ENCODE measurements at regions not wholly inside any gene's neighbourhood (a gene's known extent, or its start where the extent isn't known, plus 50 kb on each side); places are given as distances from the start of the nearest gene placed in this dataset.

- Mint-ChIP-seq H3K27ac (ENCODE audit: unreplicated experiment) (no peak overlapping the region), H3K9me3 (ENCODE audit: unreplicated experiment) (peaks cover 10% of the 10 kb centered on the region), H3K4me1 (ENCODE audit: low read depth, unreplicated experiment) (no peaks in the 10 kb centered on the region), H3K27me3 (ENCODE audit: insufficient read depth, unreplicated experiment) (no peaks in the 10 kb centered on the region), H3K36me3 (ENCODE audit: insufficient read depth, unreplicated experiment) (no peaks in the 10 kb centered on the region), H3K4me3 (ENCODE audit: unreplicated experiment) (no peak overlapping the region)
- Histone ChIP-seq H3K9me3 (no peaks in the 10 kb centered on the region), H3K36me3 (ENCODE audit: control insufficient read depth, insufficient read depth, low read length) (no peaks in the 10 kb centered on the region), H3K27me3 (replicated peaks; ENCODE audit: control insufficient read depth, insufficient read depth, low read length) (no peaks in the 10 kb centered on the region), H3K4me1 (no peaks in the 10 kb centered on the region), H3K4me3 (ENCODE audit: low read depth, low read length) (no peak overlapping the region)
- no peak for TF ChIP-seq CTCF (IDR thresholded peaks at IDR 0.05; ENCODE audit: insufficient read depth in 1 of 2, low read depth in 1 of 2, low read length in 1 of 2, severe bottlenecking in 1 of 2, unreplicated experiment in 1 of 2)
- CTCF ChIA-PET, result no interaction called here
- intact Hi-C loops (cut with micrococcal nuclease; ENCODE audit: unreplicated experiment), result no loop called here
- POLR2A ChIA-PET, result no interaction called here
- DNase-seq, result no peak
- no TSS peak for BruUV-seq (replicated peaks)
Observed at GRCh38 chr7:52727632-52728031, 307.8 kb upstream of the POM121L12 start.

GRCh38 chr7:52726986-52727385 lies 308.4 kb upstream of the POM121L12 start:
- H3K4me1 Mint-ChIP-seq (ENCODE audit: low read depth, unreplicated experiment), result no peaks in the 10 kb centered on the region
- H3K27me3 Mint-ChIP-seq (ENCODE audit: insufficient read depth, unreplicated experiment), result no peaks in the 10 kb centered on the region
- CTCF ChIA-PET, result no interaction called here

GRCh38 chr7:52726493-52726892 lies 308.9 kb upstream of the POM121L12 start:
- H3K4me1 Mint-ChIP-seq (ENCODE audit: low read depth, unreplicated experiment), result no peaks in the 10 kb centered on the region

More at GRCh38 chr7:52726986-52727385, 308.4 kb upstream of the POM121L12 start:
- no peaks in the 10 kb centered on the region for H3K9me3 ChIP-seq
- TF ChIP-seq CTCF (IDR thresholded peaks at IDR 0.05; ENCODE audit: insufficient read depth in 1 of 2, low read depth in 1 of 2, low read length in 1 of 2, severe bottlenecking in 1 of 2, unreplicated experiment in 1 of 2), result no peak
- intact Hi-C loops (cut with micrococcal nuclease; ENCODE audit: unreplicated experiment), result no loop called here
- H3K9me3 Mint-ChIP-seq (ENCODE audit: unreplicated experiment), result peaks cover 3% of the 10 kb centered on the region
- H3K36me3 ChIP-seq (ENCODE audit: control insufficient read depth, insufficient read depth, low read length), result no peaks in the 10 kb centered on the region
- no peak overlapping the region for H3K4me3 Mint-ChIP-seq (ENCODE audit: unreplicated experiment)
- DNase-seq, result no peak
- H3K4me1 ChIP-seq, result no peaks in the 10 kb centered on the region
- no peaks in the 10 kb centered on the region for H3K27me3 ChIP-seq (replicated peaks; ENCODE audit: control insufficient read depth, insufficient read depth, low read length)
- BruUV-seq (replicated peaks), result no TSS peak
- POLR2A ChIA-PET, result no interaction called here
- no peaks in the 10 kb centered on the region for H3K36me3 Mint-ChIP-seq (ENCODE audit: insufficient read depth, unreplicated experiment)
- H3K27ac Mint-ChIP-seq (ENCODE audit: unreplicated experiment), result no peak overlapping the region
- no peak overlapping the region for H3K4me3 ChIP-seq (ENCODE audit: low read depth, low read length)

More at GRCh38 chr7:52726493-52726892, 308.9 kb upstream of the POM121L12 start:
- Histone ChIP-seq H3K4me1 (no peaks in the 10 kb centered on the region), H3K9me3 (no peaks in the 10 kb centered on the region), H3K36me3 (ENCODE audit: control insufficient read depth, insufficient read depth, low read length) (no peaks in the 10 kb centered on the region), H3K4me3 (ENCODE audit: low read depth, low read length) (no peak overlapping the region), H3K27me3 (replicated peaks; ENCODE audit: control insufficient read depth, insufficient read depth, low read length) (no peaks in the 10 kb centered on the region)
- CTCF ChIA-PET, result no interaction called here
- POLR2A ChIA-PET, result no interaction called here
- Mint-ChIP-seq H3K27me3 (ENCODE audit: insufficient read depth, unreplicated experiment) (no peaks in the 10 kb centered on the region), H3K36me3 (ENCODE audit: insufficient read depth, unreplicated experiment) (no peaks in the 10 kb centered on the region), H3K9me3 (ENCODE audit: unreplicated experiment) (no peaks in the 10 kb centered on the region), H3K4me3 (ENCODE audit: unreplicated experiment) (no peak overlapping the region), H3K27ac (ENCODE audit: unreplicated experiment) (no peak overlapping the region)
- intact Hi-C loops (cut with micrococcal nuclease; ENCODE audit: unreplicated experiment), result no loop called here
- no peak for DNase-seq
- TF ChIP-seq CTCF (IDR thresholded peaks at IDR 0.05; ENCODE audit: insufficient read depth in 1 of 2, low read depth in 1 of 2, low read length in 1 of 2, severe bottlenecking in 1 of 2, unreplicated experiment in 1 of 2), result no peak
- BruUV-seq (replicated peaks), result no TSS peak

Data from Caco-2 (cell line).